Activated CD4-positive, alpha-beta T cell treated with anti-CD3 and anti-CD28 coated beads, Interleukin-2, Interleukin-6, amounts not matched to agents 100 ng/mL and 50 ng/mL, durations not matched to agents 16 hours and 8 hours (primary cell): ENCODE measurements at regions not wholly inside any gene's neighbourhood (a gene's known extent, or its start where the extent isn't known, plus 50 kb on each side); places are given as distances from the start of the nearest gene placed in this dataset.

Source experiments
- DNase-seq: peaks from one replicate; pipeline ENCODE4 v3.0.0-alpha.2; 2020

GRCh38 chr13:106689906-106690305 is 122.0 kb upstream of the ARGLU1 start:
- no peak for DNase-seq

- DNase-seq = no peak
These were observed 121.0 kb upstream of the ARGLU1 start for GRCh38 chr13:106688940-106689339.

- no peak for DNase-seq
These were observed 118.2 kb upstream of the ARGLU1 start for GRCh38 chr13:106686163-106686562.

- no peak for DNase-seq
These were observed 117.2 kb upstream of the ARGLU1 start for GRCh38 chr13:106685143-106685542.

GRCh38 chr13:106683918-106684317 is 116.0 kb upstream of the ARGLU1 start:
- no peak for DNase-seq

GRCh38 chr13:106683179-106683578 is 115.2 kb upstream of the ARGLU1 start:
- DNase-seq = no peak

- no peak for DNase-seq
These were observed 114.1 kb upstream of the ARGLU1 start for GRCh38 chr13:106681997-106682396.

- DNase-seq = no peak
These were observed 113.6 kb upstream of the ARGLU1 start for GRCh38 chr13:106681536-106681935.

- DNase-seq = no peak
These were observed 113.0 kb upstream of the ARGLU1 start for GRCh38 chr13:106680796-106681472.

GRCh38 chr13:106678646-106679418 is 110.9 kb upstream of the ARGLU1 start:
- DNase-seq = no peak

- no peak for DNase-seq
These were observed 107.4 kb upstream of the ARGLU1 start for GRCh38 chr13:106675311-106675710.

- DNase-seq = no peak
These were observed 93.0 kb upstream of the ARGLU1 start for GRCh38 chr13:106660746-106661625.

- no peak for DNase-seq
These were observed 89.2 kb upstream of the ARGLU1 start for GRCh38 chr13:106657104-106657503.

GRCh38 chr13:106656186-106656585 is 88.2 kb upstream of the ARGLU1 start:
- no peak for DNase-seq

GRCh38 chr13:106651442-106651841 is 83.5 kb upstream of the ARGLU1 start:
- DNase-seq = no peak

GRCh38 chr13:106650690-106651205 is 82.8 kb upstream of the ARGLU1 start:
- DNase-seq = no peak

- no peak for DNase-seq
These were observed 81.6 kb upstream of the ARGLU1 start for GRCh38 chr13:106649495-106649894.

GRCh38 chr13:106640515-106640914 is 72.6 kb upstream of the ARGLU1 start:
- no peak for DNase-seq

GRCh38 chr13:106637519-106637918 is 69.6 kb upstream of the ARGLU1 start:
- DNase-seq = no peak

- DNase-seq = no peak
These were observed 68.6 kb upstream of the ARGLU1 start for GRCh38 chr13:106636492-106636891.

GRCh38 chr13:106635616-106636015 is 67.7 kb upstream of the ARGLU1 start:
- DNase-seq = no peak

- DNase-seq = no peak
These were observed 65.4 kb upstream of the ARGLU1 start for GRCh38 chr13:106633321-106633720.

GRCh38 chr13:106630650-106631049 is 62.7 kb upstream of the ARGLU1 start:
- DNase-seq = no peak
